Hepatocyte (in vitro differentiated cells): ENCODE measurements at regions not wholly inside any gene's neighbourhood (a gene's known extent, or its start where the extent isn't known, plus 50 kb on each side); places are given as distances from the start of the nearest gene placed in this dataset.
"Not testable (repeated sequence)": the region's sequence is repeated elsewhere in the genome, so short reads cannot be mapped to it uniquely, and the experiment has no call there.

ENCODE experiments used
- DNase-seq: peaks from one replicate; pipeline ENCODE4 v3.0.0-alpha.2; 2016; ENCODE audit warnings: low spot score
- H2AFZ ChIP-seq: fragments of 200-600 bp; sonication (generic); 2 replicates; pipeline ENCODE4 v1.6.0; 2016; ENCODE audit warnings: antibody characterized with exemption, mild to moderate bottlenecking
- H3K27ac ChIP-seq: fragments of 200-600 bp; sonication (generic); 2 replicates; pipeline ENCODE4 v1.5.1; 2016; ENCODE audit warnings: mild to moderate bottlenecking
- H3K27me3 ChIP-seq: fragments of 200-600 bp; sonication (generic); 2 replicates; pipeline ENCODE4 v1.6.1; 2016
- H3K36me3 ChIP-seq: fragments of 200-600 bp; sonication (generic); replicated peaks from 2 replicates; pipeline ENCODE4 v1.5.1; 2016; ENCODE audit warnings: low read depth; ENCODE audit not compliant: insufficient read depth
- H3K4me1 ChIP-seq: fragments of 200-600 bp; sonication (generic); 2 replicates; pipeline ENCODE4 v1.5.1; 2016; ENCODE audit warnings: mild to moderate bottlenecking, moderate library complexity; ENCODE audit not compliant: insufficient read depth
- H3K4me2 ChIP-seq: fragments of 200-600 bp; sonication (generic); 2 replicates; pipeline ENCODE4 v1.6.0; 2016
- H3K4me3 ChIP-seq: fragments of 200-600 bp; sonication (generic); 2 replicates; pipeline ENCODE4 v1.5.1; 2016; ENCODE audit warnings: mild to moderate bottlenecking
- H3K79me2 ChIP-seq: fragments of 200-600 bp; sonication (generic); 2 replicates; pipeline ENCODE4 v1.6.0; 2017; ENCODE audit warnings: mild to moderate bottlenecking
- H3K9me2 ChIP-seq: fragments of 200-600 bp; sonication (generic); replicated peaks from 2 replicates; pipeline ENCODE4 v1.6.0; 2017; ENCODE audit warnings: mild to moderate bottlenecking; ENCODE audit not compliant: insufficient read depth
- H3K9me3 ChIP-seq: fragments of 200-600 bp; sonication (generic); 2 replicates; pipeline ENCODE4 v1.5.1; 2016; ENCODE audit warnings: low read depth, mild to moderate bottlenecking
- H4K20me1 ChIP-seq: fragments of 200-600 bp; sonication (generic); 2 replicates; pipeline ENCODE4 v1.6.0; 2016; ENCODE audit warnings: mild to moderate bottlenecking; ENCODE audit not compliant: insufficient read depth, poor library complexity, severe bottlenecking
- EZH2phosphoT487 ChIP-seq: fragments of 200-600 bp; sonication (generic); IDR thresholded peaks from one replicate; pipeline ENCODE4 v1.6.1; 2018; ENCODE audit warnings: antibody characterized with exemption, mild to moderate bottlenecking, low read depth, moderate library complexity; ENCODE audit not compliant: unreplicated experiment, severe bottlenecking
- WGBS: methylation state at CpG from one replicate; pipeline ENCODE4 v1.1.6; 2016; ENCODE audit warnings: low lambda C conversion rate; ENCODE audit errors: missing lambda C conversion rate; 5-methylcytosine and 5-hydroxymethylcytosine counted together
- TF ChIP-seq, protein P1 (sequence below): fragments of 200-600 bp; sonication (generic); IDR thresholded peaks from 2 replicates; pipeline ENCODE4 v1.5.1; 2016; ENCODE audit warnings: antibody characterized with exemption, mild to moderate bottlenecking; ENCODE audit not compliant: poor library complexity

DNA sequence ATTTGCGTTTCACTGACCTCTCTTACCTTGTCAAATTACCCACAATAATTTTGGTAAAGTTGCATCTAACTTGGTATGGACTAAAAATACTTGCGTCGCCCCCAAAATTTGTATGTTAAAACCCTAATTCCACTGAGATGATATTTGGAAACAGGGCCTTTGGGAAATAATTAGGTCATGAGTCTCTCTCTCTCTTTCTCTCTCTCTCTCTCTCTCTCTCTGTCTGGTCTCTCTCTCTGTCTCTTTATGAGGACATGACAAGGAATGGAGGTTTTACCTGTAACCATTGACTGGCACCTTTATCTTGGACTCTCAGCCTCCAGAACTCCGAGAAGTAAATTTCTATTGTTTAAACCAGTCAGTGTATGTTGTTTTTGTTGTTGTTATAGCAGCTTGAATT, 111.5 kb upstream of the BDP1 start:
- DNase-seq, H3K27me3 ChIP-seq, H3K4me3 ChIP-seq, H3K9me2 ChIP-seq, H3K4me2 ChIP-seq, H3K9me3 ChIP-seq, H3K36me3 ChIP-seq, H3K27ac ChIP-seq, H2AFZ ChIP-seq, H4K20me1 ChIP-seq, H3K4me1 ChIP-seq, H3K79me2 ChIP-seq: not testable (repeated sequence)
- no CpG with 5 or more reads among the region's 4 CpGs for WGBS

DNA sequence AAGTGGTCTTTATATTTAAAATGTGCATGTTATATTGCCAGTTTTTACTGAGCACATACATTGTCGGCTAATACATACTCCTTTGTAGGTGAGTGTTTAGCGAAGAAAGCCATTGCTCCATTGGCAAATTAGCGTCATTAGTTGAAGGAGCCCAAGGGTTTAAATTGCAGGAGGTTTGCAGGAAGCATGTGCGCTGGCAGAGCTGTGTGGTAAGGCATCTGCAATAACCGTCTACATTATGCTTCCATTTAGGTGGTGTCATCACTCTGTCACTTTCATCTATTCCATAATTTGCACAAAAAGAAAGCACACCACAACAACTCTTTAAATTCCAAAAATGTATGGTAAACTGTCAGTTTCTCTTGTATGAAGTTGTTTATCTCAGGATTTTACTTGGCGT, 82.8 kb upstream of the BDP1 start:
- H3K27ac ChIP-seq, DNase-seq, H3K27me3 ChIP-seq, H3K9me3 ChIP-seq, H3K4me1 ChIP-seq, H3K4me2 ChIP-seq, H3K4me3 ChIP-seq, H2AFZ ChIP-seq, H4K20me1 ChIP-seq, H3K79me2 ChIP-seq, H3K36me3 ChIP-seq, H3K9me2 ChIP-seq: not testable (repeated sequence)
- WGBS: 77% methylated on average over 6 of the region's 6 CpGs

DNA sequence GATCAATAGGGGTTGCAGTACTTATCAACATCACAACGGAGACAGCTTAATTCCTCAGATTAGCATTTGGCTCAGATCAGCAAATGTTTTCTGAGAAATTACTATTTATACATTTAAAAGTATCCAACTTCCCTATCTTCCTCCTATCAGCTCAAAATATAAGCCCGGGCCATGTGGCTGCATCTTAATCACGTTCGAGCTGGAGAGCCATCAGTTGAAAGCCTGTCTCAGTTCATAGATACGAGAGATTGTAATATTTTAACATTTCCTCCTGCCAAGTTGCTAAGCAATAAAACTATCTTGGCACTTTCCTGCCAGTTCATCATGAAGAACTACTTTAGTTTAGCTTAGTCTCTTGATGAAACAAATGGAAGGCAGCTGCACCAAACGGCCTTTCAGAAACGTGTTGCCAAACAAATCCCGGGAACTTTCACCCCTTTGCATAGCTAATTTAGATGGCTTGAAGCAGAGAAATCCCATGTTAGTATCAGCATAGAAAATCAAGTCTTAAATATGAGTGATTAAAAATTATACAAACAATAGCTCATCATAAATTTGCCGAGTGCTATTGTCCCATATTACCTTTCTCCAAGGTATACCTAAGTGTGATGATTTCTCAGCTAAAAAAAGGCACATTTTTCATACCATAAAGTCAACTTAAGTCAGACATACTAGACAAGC, 82.3 kb upstream of the BDP1 start:
- not testable (repeated sequence) for H3K27ac ChIP-seq, H3K4me3 ChIP-seq, H3K4me2 ChIP-seq, H3K79me2 ChIP-seq, H3K27me3 ChIP-seq, DNase-seq, H3K9me2 ChIP-seq, H3K9me3 ChIP-seq, H3K4me1 ChIP-seq, H4K20me1 ChIP-seq, H3K36me3 ChIP-seq, H2AFZ ChIP-seq
- WGBS: 51% methylated on average over 9 of the region's 9 CpGs

DNA sequence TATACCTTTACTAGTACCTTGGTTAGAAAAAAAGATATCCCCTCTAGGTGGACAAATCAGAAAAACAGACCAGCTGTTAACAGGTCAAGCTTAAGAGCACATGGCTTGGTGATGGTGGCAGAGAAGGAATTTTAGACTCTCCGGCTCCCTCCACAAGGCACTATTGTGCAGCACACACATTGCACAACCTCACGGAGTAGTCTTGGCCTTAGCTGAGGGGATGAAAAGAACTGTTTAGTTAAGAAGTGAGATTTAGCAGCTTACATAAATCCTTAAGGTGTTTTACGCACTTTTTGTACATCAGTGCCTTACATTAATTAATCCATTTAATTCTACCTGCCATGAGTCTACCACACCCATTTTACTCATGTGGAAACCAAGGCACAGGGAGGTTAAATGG, 71.2 kb upstream of the BDP1 start:
- H3K4me1 ChIP-seq, H2AFZ ChIP-seq, H3K9me2 ChIP-seq, H3K36me3 ChIP-seq, H3K9me3 ChIP-seq, H3K4me2 ChIP-seq, H3K4me3 ChIP-seq, DNase-seq, H3K79me2 ChIP-seq, H4K20me1 ChIP-seq, H3K27me3 ChIP-seq: not testable (repeated sequence)
- 72% methylated on average over 3 of the region's 3 CpGs for WGBS
- H3K27ac ChIP-seq: peak overlapping the region; percentile 42

DNA sequence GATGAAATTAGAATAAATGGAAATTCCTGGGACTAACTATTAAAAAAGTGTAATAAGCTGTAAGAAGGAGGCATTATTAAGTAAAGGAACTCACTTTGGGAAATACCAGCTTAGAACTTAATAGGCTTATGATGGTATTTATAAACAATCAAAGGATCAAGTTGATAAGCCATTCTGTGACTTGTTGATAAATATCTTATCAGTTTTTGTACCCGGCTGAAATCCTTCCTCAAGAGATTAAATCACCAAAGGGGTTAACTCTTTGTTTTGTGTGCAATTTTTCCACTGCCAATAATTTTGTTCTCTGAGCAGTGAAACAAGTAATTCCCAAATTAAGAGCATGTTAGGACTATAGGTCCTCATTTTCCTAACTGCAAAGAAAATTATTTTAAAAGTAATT, 70.7 kb upstream of the BDP1 start:
- Histone ChIP-seq H3K9me3 (no peaks in the 10 kb centered on the region), H3K36me3 (no peaks in the 10 kb centered on the region), H3K4me1 (no peaks in the 10 kb centered on the region), H3K79me2 (no peaks in the 10 kb centered on the region), H3K4me3 (no peak overlapping the region), H3K4me2 (peak overlapping the region; percentile 42), H4K20me1 (no peaks in the 10 kb centered on the region), H3K27me3 (no peaks in the 10 kb centered on the region), H3K27ac (peak overlapping the region; percentile 42), H3K9me2 (no peaks in the 10 kb centered on the region), H2AFZ (no peak overlapping the region)
- no peak for TF ChIP-seq EZH2phosphoT487
- TF ChIP-seq, protein P1, sequence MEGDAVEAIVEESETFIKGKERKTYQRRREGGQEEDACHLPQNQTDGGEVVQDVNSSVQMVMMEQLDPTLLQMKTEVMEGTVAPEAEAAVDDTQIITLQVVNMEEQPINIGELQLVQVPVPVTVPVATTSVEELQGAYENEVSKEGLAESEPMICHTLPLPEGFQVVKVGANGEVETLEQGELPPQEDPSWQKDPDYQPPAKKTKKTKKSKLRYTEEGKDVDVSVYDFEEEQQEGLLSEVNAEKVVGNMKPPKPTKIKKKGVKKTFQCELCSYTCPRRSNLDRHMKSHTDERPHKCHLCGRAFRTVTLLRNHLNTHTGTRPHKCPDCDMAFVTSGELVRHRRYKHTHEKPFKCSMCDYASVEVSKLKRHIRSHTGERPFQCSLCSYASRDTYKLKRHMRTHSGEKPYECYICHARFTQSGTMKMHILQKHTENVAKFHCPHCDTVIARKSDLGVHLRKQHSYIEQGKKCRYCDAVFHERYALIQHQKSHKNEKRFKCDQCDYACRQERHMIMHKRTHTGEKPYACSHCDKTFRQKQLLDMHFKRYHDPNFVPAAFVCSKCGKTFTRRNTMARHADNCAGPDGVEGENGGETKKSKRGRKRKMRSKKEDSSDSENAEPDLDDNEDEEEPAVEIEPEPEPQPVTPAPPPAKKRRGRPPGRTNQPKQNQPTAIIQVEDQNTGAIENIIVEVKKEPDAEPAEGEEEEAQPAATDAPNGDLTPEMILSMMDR: no peak
- no peak for DNase-seq
- 6% methylated on average over 1 of the region's 1 CpG for WGBS

DNA sequence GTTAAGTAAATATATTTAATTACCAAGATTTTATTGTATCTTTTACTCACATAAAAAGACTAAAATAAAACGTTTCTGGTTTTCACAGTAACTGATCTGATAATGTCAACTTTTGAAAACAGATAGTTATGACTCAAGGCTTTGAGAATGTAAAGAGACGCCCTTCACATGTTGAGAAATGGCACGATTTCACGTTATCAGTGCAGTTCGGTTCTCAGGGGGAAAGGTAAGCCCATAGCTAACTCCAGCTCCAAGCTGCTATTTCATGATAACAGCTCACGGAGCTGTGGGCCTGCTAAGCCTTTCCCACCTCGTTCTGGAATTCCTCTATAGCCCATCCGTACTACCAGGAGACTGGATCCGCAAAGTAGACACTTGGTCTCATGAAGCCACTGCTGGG, 70.2 kb upstream of the BDP1 start:
- H3K27me3 ChIP-seq, H2AFZ ChIP-seq, H4K20me1 ChIP-seq, H3K79me2 ChIP-seq, H3K4me3 ChIP-seq, H3K9me2 ChIP-seq, H3K9me3 ChIP-seq, H3K36me3 ChIP-seq, H3K4me1 ChIP-seq: not testable (repeated sequence)
- 26% methylated on average over 9 of the region's 9 CpGs for WGBS
- H3K4me2 ChIP-seq: peak overlapping the region; percentile 42
- H3K27ac ChIP-seq: peak overlapping the region; percentile 42
- DNase-seq: peak; percentile 40

DNA sequence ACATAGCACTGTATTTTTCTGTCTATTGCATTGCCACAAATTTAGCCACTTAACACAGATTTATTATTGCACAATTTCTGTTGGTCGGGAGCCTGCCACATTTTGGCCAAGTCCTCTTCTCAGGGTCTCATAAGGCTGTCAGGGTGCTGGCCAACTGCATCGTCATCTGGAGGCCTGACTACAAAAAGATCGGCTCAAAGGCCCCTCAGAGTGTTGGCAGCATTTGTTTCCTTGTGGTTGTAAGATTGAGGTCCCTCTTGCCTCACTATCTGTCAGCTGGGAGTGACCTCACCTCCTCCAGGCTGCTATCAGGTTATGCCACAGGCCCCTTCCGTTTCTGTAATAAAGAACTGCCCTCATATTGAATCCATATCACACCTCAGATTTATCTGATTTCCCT, 67.3 kb upstream of the BDP1 start:
- 76% methylated on average over 4 of the region's 4 CpGs for WGBS
- H3K27ac ChIP-seq: not testable (repeated sequence)

DNA sequence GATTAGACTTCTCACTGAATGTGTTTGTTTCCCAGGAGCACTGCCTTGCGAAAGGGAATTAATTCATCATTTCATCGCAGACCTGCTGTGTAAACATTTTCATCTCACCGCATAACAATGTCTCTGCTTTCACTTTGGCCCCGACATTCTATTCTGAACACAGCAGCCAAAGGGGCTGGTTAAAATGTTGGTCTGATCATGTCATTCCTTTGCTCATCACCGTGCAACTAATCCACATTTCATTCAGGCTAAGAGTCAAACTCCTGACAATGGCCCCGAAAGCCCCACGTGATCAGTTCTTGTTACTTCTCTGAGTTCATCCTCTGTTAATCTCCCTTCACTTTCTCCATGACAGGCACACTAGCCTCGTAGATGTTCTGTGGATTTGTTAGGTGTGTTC, 57.1 kb upstream of the BDP1 start:
- H3K9me3 ChIP-seq, H3K36me3 ChIP-seq, H3K27ac ChIP-seq, H3K79me2 ChIP-seq, H3K9me2 ChIP-seq, H4K20me1 ChIP-seq, H3K4me2 ChIP-seq, H3K4me1 ChIP-seq, H2AFZ ChIP-seq, DNase-seq, H3K4me3 ChIP-seq, H3K27me3 ChIP-seq: not testable (repeated sequence)
- 50% methylated on average over 5 of the region's 8 CpGs for WGBS

More for the DNA sequence above, 67.3 kb upstream of the BDP1 start:
- H3K4me3 ChIP-seq, H3K36me3 ChIP-seq, H4K20me1 ChIP-seq, H3K9me2 ChIP-seq, H3K27me3 ChIP-seq, H3K9me3 ChIP-seq, H3K4me1 ChIP-seq, H3K4me2 ChIP-seq, H2AFZ ChIP-seq, H3K79me2 ChIP-seq, DNase-seq: not testable (repeated sequence)
